Nephron progenitor cell (in vitro differentiated cells): ENCODE measurements at regions not wholly inside any gene's neighbourhood (a gene's known extent, or its start where the extent isn't known, plus 50 kb on each side); places are given as distances from the start of the nearest gene placed in this dataset.

Experiments
- DNase-seq: peaks from one replicate; pipeline ENCODE4 v3.0.0; 2021
- H3K27ac Mint-ChIP-seq: 2 replicates; pipeline ENCODE4 v1.8.0; 2021; ENCODE audit warnings: mild to moderate bottlenecking, moderate library complexity, mixed read lengths
- H3K27me3 Mint-ChIP-seq: 2 replicates; pipeline ENCODE4 v1.8.0; 2021; ENCODE audit warnings: mild to moderate bottlenecking, low read depth, mixed read lengths; ENCODE audit not compliant: poor library complexity
- H3K36me3 Mint-ChIP-seq: 2 replicates; pipeline ENCODE4 v1.8.0; 2021; ENCODE audit warnings: low read depth, mixed read lengths
- H3K4me1 Mint-ChIP-seq: 2 replicates; pipeline ENCODE4 v1.8.0; 2021; ENCODE audit warnings: mixed read lengths
- H3K4me3 Mint-ChIP-seq: 2 replicates; pipeline ENCODE4 v1.8.0; 2021; ENCODE audit warnings: mild to moderate bottlenecking, moderate library complexity, mixed read lengths
- H3K9me3 Mint-ChIP-seq: 2 replicates; pipeline ENCODE4 v1.8.0; 2021; ENCODE audit warnings: mild to moderate bottlenecking, moderate library complexity, mixed read lengths
- CTCF ChIP-seq: fragments of 200-600 bp; sonication (generic); IDR thresholded peaks from 2 replicates; pipeline ENCODE4 v1.5.0; 2021; ENCODE audit warnings: antibody characterized with exemption

DNA sequence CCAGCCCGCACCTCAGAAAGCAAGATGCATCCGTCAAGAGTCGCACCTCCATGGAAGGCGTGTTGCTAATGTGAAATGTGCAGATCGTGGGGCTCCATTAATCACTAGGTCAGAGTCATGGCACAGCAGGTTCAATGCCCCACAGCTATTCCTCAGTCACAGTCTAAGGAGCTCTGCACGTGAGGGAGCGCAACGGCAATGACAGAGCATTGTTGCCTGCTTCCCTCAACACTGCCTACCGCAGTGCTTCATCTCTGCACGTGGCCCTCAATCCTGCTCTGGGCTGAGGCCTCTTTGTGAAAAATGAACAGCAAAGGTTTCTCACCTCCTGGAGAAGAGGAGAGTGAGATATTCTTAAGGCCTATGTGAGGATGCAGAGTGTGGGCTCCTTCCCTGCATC, 995.2 kb upstream of the TMEM132C start:
- TF ChIP-seq CTCF: no peak
- H3K4me3 Mint-ChIP-seq: no peak overlapping the region
- no peaks in the 10 kb centered on the region for H3K36me3 Mint-ChIP-seq
- DNase-seq: no peak
- peaks cover 32% of the 10 kb centered on the region for H3K27me3 Mint-ChIP-seq
- H3K9me3 Mint-ChIP-seq: no peaks in the 10 kb centered on the region
- H3K27ac Mint-ChIP-seq: no peak overlapping the region
- H3K4me1 Mint-ChIP-seq: no peaks in the 10 kb centered on the region

DNA sequence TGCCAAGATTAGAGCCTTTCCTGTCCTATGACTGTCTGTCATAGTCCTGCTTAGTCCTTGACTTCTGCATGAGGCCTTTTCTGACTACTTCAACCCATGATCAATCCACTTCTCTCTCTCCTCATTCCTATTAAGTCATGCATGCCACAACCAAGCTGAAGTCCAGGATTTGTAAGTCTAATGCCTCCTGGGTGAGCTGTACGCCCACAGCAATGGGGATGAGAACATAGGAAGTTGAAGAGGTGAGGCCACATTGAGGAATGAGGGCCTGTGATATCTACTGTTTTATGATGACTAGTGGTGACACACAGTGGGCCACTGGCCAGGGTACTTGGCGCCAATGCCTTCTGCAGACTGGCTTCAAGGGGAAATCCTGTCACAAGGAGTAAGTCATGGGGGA, 994.1 kb upstream of the TMEM132C start:
- H3K27me3 Mint-ChIP-seq: peaks cover 37% of the 10 kb centered on the region
- DNase-seq: no peak
- TF ChIP-seq CTCF: no peak
- H3K36me3 Mint-ChIP-seq: no peaks in the 10 kb centered on the region
- no peak overlapping the region for H3K27ac Mint-ChIP-seq
- no peaks in the 10 kb centered on the region for H3K4me1 Mint-ChIP-seq
- H3K4me3 Mint-ChIP-seq: no peak overlapping the region
- no peaks in the 10 kb centered on the region for H3K9me3 Mint-ChIP-seq

GRCh38 chr12:127273626-127274025, 993.3 kb upstream of the TMEM132C start:
- peaks cover 43% of the 10 kb centered on the region for H3K27me3 Mint-ChIP-seq
- H3K27ac Mint-ChIP-seq: no peak overlapping the region
- H3K4me1 Mint-ChIP-seq: no peaks in the 10 kb centered on the region
- H3K4me3 Mint-ChIP-seq: no peak overlapping the region
- DNase-seq: no peak
- no peaks in the 10 kb centered on the region for H3K36me3 Mint-ChIP-seq
- no peak for TF ChIP-seq CTCF
- H3K9me3 Mint-ChIP-seq: no peaks in the 10 kb centered on the region

GRCh38 chr12:127275416-127275815, 991.6 kb upstream of the TMEM132C start:
- H3K4me3 Mint-ChIP-seq: no peak overlapping the region
- H3K36me3 Mint-ChIP-seq: no peaks in the 10 kb centered on the region
- no peak for DNase-seq
- peaks cover 59% of the 10 kb centered on the region for H3K27me3 Mint-ChIP-seq
- no peaks in the 10 kb centered on the region for H3K9me3 Mint-ChIP-seq
- no peak overlapping the region for H3K27ac Mint-ChIP-seq
- H3K4me1 Mint-ChIP-seq: no peaks in the 10 kb centered on the region
- TF ChIP-seq CTCF: no peak

- H3K4me1 Mint-ChIP-seq: no peaks in the 10 kb centered on the region
- H3K27me3 Mint-ChIP-seq: peaks cover 72% of the 10 kb centered on the region
- H3K4me3 Mint-ChIP-seq: no peak overlapping the region
- H3K27ac Mint-ChIP-seq: no peak overlapping the region
- no peaks in the 10 kb centered on the region for H3K36me3 Mint-ChIP-seq
- TF ChIP-seq CTCF: no peak
- no peak for DNase-seq
- no peaks in the 10 kb centered on the region for H3K9me3 Mint-ChIP-seq
Measured at GRCh38 chr12:127277882-127278281, 989.1 kb upstream of the TMEM132C start.

DNA sequence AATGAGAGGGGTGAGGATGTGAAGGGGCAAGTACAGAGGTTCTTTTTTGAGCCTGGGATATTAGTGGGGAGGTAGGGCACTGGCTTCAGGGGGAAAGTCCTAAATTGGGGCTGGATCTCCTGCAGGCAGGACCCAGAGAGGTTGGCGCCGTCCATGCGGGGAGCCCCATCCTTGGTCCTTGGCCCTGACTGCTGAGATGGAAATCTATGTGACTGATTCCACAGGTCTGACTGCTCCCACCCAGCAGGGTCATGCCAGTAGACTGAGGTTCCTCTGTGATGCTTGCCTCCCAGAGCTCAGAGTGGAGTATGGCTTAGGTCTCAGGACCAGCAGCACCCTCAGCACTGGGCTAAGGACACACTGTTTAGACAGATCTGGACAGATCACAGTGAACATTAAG, 988.6 kb upstream of the TMEM132C start:
- H3K36me3 Mint-ChIP-seq: no peaks in the 10 kb centered on the region
- peaks cover 74% of the 10 kb centered on the region for H3K27me3 Mint-ChIP-seq

More for the DNA sequence above, 988.6 kb upstream of the TMEM132C start:
- Mint-ChIP-seq H3K9me3 (no peaks in the 10 kb centered on the region), H3K4me1 (no peaks in the 10 kb centered on the region), H3K4me3 (no peak overlapping the region), H3K27ac (no peak overlapping the region)
- no peak for TF ChIP-seq CTCF
- no peak for DNase-seq
